GM12891 (cell line): ENCODE measurements at regions not wholly inside any gene's neighbourhood (a gene's known extent, or its start where the extent isn't known, plus 50 kb on each side); places are given as distances from the start of the nearest gene placed in this dataset.

ENCODE experiments used
- DNase-seq: peaks from one replicate; pipeline ENCODE4 v3.0.0; 2011; ENCODE audit warnings: low spot score; ENCODE audit not compliant: insufficient read length
- FAIRE-seq: peaks from 2 replicates; lab custom pipeline; 2011; peaks lifted over from hg19 to GRCh38; lab: Jason Lieb, UNC
- PAX5 ChIP-seq: IDR thresholded peaks from 2 replicates; pipeline ENCODE4 v1.6.1; 2011; ENCODE audit warnings: low read length, moderate library complexity, mild to moderate bottlenecking; ENCODE audit not compliant: insufficient read depth, severe bottlenecking
- POLR2A ChIP-seq: IDR thresholded peaks from 2 replicates; pipeline ENCODE4 v1.6.1; 2011; ENCODE audit warnings: low read depth, low read length, control low read depth
- POLR2AphosphoS5 ChIP-seq: IDR thresholded peaks from 2 replicates; pipeline ENCODE4 v1.6.1; 2011; ENCODE audit warnings: low read depth, low read length, control low read depth
- POU2F2 ChIP-seq: IDR thresholded peaks from 2 replicates; pipeline ENCODE4 v1.6.1; 2011; ENCODE audit warnings: low read depth, mild to moderate bottlenecking, control low read depth, low read length, moderate library complexity
- SPI1 ChIP-seq: IDR thresholded peaks from 2 replicates; pipeline ENCODE4 v1.6.1; 2011; ENCODE audit warnings: low read depth, low read length, control low read depth
- TAF1 ChIP-seq: IDR thresholded peaks from 2 replicates; pipeline ENCODE4 v1.6.1; 2011; ENCODE audit warnings: low read depth, low read length, control low read depth

GRCh38 chr2:3025984-3026383 is 351.6 kb downstream of the EIPR1 start:
- DNase-seq (no peak), FAIRE-seq (no peak)
- TF ChIP-seq SPI1 (no peak), POLR2AphosphoS5 (no peak), POU2F2 (no peak), POLR2A (no peak), PAX5 (no peak), TAF1 (no peak)

DNA sequence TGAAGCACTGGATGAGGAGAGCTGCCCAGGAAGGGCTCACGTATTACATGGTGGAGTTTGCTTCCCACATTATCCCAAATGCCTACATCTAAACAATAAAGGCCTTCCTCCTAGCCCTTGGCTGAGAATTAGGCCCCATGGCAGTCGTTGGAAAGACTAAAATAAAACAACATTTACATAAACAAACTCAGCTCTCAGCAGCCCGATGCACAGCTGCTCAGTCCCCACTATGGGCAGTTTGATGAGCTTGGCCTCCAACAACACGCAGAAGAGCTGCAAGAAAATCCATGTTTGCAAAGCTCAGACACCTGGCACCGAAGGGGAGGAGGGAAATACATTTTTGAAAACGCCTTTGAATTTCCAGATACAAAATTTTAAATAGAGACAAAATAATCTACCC is 352.4 kb downstream of the EIPR1 start:
- no peak for TF ChIP-seq POU2F2
- DNase-seq = no peak
- no peak for FAIRE-seq

- DNase-seq (no peak), FAIRE-seq (no peak)
- no peak for TF ChIP-seq SPI1
- no peak for TF ChIP-seq PAX5
These were observed 353.1 kb downstream of the EIPR1 start for GRCh38 chr2:3024401-3024935.

DNA sequence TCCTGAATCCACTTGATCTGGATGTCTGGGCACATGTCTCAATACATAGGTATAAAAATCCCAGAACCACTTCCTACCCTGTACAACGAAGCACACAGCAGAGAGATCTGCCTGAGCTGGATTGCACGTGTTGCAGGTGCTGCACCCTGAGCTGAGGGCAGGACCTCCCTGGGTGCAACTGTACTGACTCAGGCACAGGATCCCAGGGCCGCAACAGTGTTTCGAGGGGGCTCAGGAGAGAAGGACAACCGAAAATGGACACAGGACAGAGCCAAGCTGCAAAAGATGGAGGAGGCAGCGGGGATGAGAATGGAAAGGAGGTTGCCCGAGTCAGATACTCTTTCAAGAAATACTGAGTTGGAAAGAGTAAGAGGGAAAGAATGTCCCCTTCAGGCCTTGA is 354.1 kb downstream of the EIPR1 start:
- TF ChIP-seq PAX5 = no peak
- no peak for TF ChIP-seq POLR2AphosphoS5
- no peak for TF ChIP-seq POU2F2
- TF ChIP-seq POLR2A = no peak
- no peak for DNase-seq
- no peak for FAIRE-seq

GRCh38 chr2:3022841-3023372 is 354.7 kb downstream of the EIPR1 start:
- FAIRE-seq = no peak

GRCh38 chr2:3021720-3022119 is 355.9 kb downstream of the EIPR1 start:
- FAIRE-seq (no peak), DNase-seq (no peak)
- TF ChIP-seq POLR2A (no peak), POLR2AphosphoS5 (no peak), SPI1 (no peak), POU2F2 (no peak), PAX5 (no peak), TAF1 (no peak)

More at GRCh38 chr2:3022841-3023372, 354.7 kb downstream of the EIPR1 start:
- TF ChIP-seq POLR2A (no peak), POU2F2 (no peak), SPI1 (no peak), PAX5 (no peak), TAF1 (no peak), POLR2AphosphoS5 (no peak)
- DNase-seq = no peak

DNA sequence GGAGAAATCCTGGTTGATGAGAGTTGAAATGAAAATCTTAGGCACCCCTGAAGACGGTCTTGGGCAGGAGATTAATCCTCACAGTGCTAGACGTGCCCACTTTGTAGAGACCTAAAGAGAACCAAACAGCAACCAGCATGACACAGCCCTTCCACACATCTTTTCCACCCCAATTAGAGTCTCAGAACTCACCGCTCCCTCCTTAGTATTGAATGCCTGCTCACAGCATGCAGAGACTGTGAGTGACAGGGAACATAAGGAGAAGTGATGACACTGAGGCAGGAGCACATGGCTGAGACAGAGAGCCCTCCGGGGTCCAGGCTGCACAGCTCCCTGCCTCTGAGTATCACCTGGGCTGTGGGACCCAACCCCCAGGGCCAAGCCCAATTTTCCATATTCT is 367.6 kb downstream of the EIPR1 start:
- no peak for TF ChIP-seq SPI1
- TF ChIP-seq POLR2AphosphoS5 = no peak
- TF ChIP-seq PAX5 = no peak
- TF ChIP-seq POLR2A = no peak
- TF ChIP-seq TAF1 = no peak
- no peak for TF ChIP-seq POU2F2
- no peak for DNase-seq
- no peak for FAIRE-seq

DNA sequence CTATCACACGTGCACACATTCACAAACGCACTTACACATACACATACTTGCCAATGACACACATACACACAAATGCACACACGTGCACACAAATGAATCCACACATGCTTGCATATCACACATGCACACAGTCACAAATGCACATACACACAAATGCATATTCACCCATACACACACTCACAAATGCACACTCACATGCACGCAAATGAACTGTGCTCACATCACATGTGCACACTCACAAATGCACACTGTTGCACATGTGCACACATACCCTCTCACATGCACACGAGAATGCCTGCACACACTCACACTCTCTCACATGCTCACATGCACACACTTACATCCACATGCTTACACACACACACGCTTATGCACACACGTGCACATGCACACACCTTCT is 368.1 kb downstream of the EIPR1 start:
- DNase-seq = no peak
- TF ChIP-seq PAX5 (no peak), POLR2A (no peak), SPI1 (no peak), TAF1 (no peak), POU2F2 (no peak), POLR2AphosphoS5 (no peak)
- FAIRE-seq = no peak

GRCh38 chr2:3009005-3009404 is 368.6 kb downstream of the EIPR1 start:
- no peak for TF ChIP-seq TAF1
- TF ChIP-seq POLR2A = no peak
- no peak for TF ChIP-seq SPI1
- TF ChIP-seq POLR2AphosphoS5 = no peak
- TF ChIP-seq POU2F2 = no peak
- no peak for TF ChIP-seq PAX5
- DNase-seq (no peak), FAIRE-seq (no peak)

DNA sequence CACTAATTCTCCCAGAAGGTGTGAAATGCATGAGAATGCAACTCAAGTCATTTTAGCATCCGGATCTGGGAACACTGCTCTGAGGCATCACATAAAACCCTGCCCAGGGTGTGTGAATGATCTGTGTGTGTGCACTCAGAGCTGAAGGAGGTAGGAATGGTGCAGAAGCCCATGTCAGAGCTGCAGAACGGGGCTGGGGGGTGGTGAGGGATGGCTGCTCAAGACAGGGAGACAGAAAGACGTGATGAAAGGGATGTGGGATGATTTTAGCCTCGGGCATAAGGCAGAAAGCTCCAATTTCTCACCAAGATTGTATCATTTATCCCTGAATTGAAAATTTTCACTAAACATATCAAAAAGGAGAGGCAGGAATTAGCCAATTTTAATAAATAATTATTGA is 369.1 kb downstream of the EIPR1 start:
- FAIRE-seq = no peak
- no peak for TF ChIP-seq POU2F2
- no peak for TF ChIP-seq PAX5
- no peak for TF ChIP-seq POLR2AphosphoS5
- no peak for TF ChIP-seq SPI1
- no peak for TF ChIP-seq TAF1
- no peak for TF ChIP-seq POLR2A
- DNase-seq = no peak
